HuH-7 (cell line): ENCODE measurements at regions not wholly inside any gene's neighbourhood (a gene's known extent, or its start where the extent isn't known, plus 50 kb on each side); places are given as distances from the start of the nearest gene placed in this dataset.
"Not testable (repeated sequence)": the region's sequence is repeated elsewhere in the genome, so short reads cannot be mapped to it uniquely, and the experiment has no call there.

ENCODE experiments used
- DNase-seq: peaks from one replicate; pipeline ENCODE4 v3.0.0; 2011; ENCODE audit warnings: low spot score

- no peak for DNase-seq
These were observed 457.0 kb downstream of the SPATA31D1 start for GRCh38 chr9:82445556-82445955.

GRCh38 chr9:82447343-82447742 is 458.8 kb downstream of the SPATA31D1 start:
- no peak for DNase-seq

DNA sequence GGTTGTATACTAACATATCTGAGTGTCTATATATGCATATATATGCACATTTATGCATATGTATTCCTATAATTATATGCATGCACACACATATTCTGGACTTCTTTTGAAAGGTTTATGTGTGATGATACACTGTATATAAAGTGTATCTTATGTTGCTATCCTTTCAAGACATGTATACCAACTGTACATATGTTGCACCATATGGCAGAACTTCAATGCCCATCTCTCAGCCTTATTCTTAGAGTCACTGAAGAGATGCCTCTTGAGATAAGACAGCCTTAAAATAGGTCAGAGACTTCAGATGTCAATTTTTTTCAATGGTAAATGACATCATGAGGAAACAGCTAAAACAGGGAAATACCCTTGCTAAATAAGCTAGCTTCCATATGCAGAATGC is 461.4 kb downstream of the SPATA31D1 start:
- no peak for DNase-seq

- DNase-seq = no peak
These were observed 466.1 kb downstream of the SPATA31D1 start for GRCh38 chr9:82454509-82455190.

GRCh38 chr9:82456642-82457041 is 468.1 kb downstream of the SPATA31D1 start:
- DNase-seq = no peak

- DNase-seq = no peak
These were observed 468.7 kb downstream of the SPATA31D1 start for GRCh38 chr9:82457298-82457697.

DNA sequence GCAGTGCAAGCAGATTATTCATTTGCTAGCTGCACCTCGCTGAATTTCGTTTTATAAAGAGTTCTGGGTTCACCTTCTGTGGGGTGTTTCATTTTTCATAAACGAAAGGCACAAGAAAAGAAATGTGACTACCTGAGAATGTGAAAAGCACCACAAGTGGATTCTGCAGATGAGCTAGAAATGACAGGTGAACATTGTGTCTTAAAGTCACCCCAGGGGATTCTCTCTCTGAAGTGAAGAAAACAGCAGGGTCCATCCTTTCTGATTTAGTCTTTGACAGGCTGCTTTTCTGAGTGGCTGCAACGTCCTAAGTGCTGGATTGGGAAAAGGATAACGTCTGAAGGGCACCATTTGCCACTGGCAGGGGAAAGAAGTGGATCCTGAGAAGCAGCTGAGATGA is 469.3 kb downstream of the SPATA31D1 start:
- DNase-seq = no peak

GRCh38 chr9:82458296-82458695 is 469.7 kb downstream of the SPATA31D1 start:
- DNase-seq = no peak

DNA sequence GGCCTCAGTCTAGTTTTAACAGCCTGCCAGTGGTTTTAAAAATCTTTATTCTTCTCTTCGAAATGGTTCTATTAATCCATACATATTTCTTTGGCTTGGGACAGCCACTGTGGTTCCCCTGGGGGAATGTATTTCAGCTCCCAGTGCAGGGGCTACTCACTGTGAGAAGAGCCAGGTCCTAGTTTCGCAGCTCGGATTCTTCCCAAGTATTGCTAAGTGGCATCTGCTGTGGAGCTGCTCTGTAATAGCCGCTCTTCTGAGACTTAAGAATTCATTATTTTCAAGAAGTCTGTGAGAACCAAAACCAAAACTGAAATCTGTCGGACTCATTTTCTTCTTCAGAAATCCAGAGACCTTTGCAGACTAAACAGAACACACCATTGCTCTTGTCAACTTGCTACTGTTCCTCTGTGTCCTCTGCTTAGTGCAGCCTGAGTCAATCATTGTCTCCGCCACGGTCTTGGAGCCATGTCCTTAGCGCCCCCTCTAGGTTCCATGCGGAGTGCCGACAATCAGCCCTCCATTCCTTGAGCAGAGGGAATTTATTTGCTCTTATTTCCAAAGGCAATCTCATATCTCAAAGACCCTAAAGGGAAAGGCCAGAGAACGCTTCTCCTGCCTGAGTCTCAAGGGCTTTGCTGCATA is 478.2 kb downstream of the SPATA31D1 start:
- DNase-seq = peak; percentile 21

- no peak for DNase-seq
These were observed 478.9 kb downstream of the SPATA31D1 start for GRCh38 chr9:82467436-82467835.

- DNase-seq = no peak
These were observed 485.7 kb downstream of the SPATA31D1 start for GRCh38 chr9:82474235-82474634.

DNA sequence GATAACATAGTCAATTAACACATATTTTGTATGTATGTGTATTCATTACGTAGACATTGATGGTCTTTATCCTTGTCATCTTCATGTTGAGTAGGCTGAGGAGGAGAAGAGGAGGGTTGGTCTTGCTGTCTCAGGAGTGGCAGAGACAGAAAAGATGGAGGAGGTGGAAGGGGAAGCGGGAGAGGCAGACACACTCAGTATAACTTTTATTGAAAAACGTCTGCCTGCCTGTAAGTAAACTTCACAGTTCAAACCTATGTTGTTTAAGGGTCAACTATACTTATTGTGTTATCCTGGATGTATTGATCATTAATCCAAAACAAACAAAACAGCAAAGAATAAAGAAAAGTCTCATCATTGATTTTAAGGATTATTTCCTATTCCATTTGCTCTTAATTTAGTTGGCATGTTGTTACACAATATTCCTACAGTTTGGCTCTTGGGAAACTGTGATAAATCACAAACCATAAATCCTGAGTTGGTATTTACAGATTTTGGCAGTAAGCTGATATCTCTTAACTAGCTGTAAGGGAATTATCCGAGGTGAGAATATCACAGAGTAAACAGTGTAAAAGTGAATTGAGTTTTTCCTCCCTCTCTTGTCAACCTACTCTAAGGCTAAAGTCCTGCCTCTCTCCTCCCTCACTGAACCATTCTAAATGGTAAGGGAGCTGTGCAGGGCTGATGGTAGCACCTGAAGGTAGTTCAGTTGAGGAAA is 487.2 kb downstream of the SPATA31D1 start:
- DNase-seq = peak; percentile 20

GRCh38 chr9:82480921-82481320 is 492.3 kb downstream of the SPATA31D1 start:
- DNase-seq = no peak

DNA sequence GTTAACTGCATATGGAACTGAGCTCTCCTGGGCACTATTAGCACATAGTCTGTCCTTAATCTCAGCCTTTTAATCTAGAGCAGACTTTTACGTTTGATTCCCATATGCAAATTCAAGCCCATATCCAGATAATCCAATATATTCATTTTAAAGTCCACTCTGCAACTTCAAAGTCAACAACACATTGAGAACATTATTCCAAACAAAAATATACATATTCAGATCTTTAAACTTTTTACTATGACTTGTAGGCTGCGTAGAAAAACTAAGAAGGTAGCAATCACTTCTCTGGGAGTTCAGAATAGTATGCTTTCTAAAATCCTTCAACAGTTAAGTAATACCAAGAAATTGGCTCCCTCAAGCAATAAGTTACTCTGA is 499.4 kb downstream of the SPATA31D1 start:
- no peak for DNase-seq

- DNase-seq = no peak
These were observed 500.0 kb downstream of the SPATA31D1 start for GRCh38 chr9:82488313-82489200.

DNA sequence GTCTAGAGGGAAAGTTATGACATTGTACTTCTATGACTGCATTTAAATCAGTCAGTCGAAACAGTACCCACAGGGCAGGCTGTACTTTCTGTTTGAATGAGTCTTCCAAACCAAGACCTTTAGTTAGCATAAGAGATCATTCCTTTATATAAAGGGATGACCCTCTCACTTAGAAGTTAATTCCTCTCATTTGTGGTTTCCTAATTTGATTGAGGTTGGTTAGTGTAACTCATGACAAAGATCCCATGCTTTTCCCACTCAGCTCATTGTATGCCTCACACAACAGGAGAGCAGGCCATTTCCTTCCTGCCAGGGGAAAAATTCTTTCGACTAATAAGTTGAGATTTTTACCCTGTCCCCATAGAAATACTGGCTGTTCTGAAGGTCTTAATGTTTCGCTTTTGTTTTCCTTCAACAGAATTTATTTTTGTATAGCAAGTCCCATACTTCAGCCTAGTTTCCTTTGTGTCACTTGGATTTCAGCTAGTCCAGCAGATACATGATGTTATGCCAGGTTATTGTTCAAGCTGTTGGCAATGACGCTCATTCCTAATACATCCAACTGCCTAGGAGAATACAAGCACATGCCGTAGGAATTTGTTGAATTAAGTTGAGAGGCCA is 500.7 kb downstream of the SPATA31D1 start:
- no peak for DNase-seq

DNA sequence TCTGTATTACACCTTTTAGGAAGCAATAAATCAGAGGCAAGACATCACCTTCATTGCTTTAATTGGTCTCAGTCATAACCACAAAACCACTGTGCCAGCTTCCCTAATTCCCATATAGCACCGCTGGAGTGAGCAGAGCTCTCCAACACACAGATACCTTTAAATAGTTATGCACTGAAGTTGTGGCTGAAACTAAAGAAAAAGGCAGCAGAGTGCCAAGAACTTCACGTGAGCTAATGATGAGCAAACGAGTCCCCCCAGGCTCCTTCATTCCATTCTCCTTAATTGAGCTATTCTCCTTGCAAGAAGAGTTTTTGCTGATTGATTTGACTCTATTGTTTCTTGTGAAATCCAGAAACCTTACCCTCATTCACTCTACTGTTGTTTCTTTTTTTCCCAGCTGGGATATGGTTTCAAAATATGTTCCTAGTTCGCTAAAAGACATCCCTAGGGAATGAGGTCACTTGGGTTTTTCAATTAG is 501.5 kb downstream of the SPATA31D1 start:
- DNase-seq = no peak

DNA sequence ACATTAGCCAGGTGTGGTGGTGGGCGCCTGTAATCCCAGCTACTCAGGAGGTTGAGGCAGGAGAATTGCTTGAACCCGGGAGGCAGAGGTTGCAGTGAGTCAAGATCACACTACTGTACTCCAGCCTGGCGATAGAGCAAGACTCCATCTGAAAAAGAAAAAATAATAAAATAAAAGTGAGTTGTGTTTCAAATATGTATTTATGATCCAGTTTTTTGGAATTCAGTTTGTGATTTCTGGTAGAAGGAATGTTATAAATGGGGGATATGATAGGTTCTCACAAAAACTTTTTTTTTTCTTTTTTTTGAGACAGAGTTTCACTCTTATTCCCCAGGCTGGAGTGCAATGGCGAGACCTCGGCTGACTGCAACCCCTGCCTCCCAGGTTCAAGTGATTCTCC is 502.2 kb downstream of the SPATA31D1 start:
- not testable (repeated sequence) for DNase-seq

DNA sequence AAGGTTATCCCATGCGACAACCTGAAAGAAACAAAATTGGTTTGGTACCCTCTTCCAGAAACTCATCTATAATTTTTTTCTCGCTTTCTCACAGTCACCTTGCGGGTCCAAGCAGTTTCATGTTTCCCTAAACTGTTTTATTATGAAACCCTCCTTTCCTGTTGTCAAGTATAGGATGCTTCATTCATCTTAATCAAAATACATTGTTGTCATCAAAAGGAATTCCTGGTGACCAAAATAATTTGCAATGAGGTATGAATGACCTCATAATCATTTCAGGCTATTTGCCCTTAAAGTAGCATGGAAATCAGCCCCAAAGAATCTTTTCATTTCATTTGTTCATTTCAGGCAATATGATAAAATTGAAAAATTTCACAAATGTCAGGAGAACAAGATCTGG is 503.0 kb downstream of the SPATA31D1 start:
- no peak for DNase-seq

GRCh38 chr9:82492274-82492673 is 503.7 kb downstream of the SPATA31D1 start:
- DNase-seq = no peak

DNA sequence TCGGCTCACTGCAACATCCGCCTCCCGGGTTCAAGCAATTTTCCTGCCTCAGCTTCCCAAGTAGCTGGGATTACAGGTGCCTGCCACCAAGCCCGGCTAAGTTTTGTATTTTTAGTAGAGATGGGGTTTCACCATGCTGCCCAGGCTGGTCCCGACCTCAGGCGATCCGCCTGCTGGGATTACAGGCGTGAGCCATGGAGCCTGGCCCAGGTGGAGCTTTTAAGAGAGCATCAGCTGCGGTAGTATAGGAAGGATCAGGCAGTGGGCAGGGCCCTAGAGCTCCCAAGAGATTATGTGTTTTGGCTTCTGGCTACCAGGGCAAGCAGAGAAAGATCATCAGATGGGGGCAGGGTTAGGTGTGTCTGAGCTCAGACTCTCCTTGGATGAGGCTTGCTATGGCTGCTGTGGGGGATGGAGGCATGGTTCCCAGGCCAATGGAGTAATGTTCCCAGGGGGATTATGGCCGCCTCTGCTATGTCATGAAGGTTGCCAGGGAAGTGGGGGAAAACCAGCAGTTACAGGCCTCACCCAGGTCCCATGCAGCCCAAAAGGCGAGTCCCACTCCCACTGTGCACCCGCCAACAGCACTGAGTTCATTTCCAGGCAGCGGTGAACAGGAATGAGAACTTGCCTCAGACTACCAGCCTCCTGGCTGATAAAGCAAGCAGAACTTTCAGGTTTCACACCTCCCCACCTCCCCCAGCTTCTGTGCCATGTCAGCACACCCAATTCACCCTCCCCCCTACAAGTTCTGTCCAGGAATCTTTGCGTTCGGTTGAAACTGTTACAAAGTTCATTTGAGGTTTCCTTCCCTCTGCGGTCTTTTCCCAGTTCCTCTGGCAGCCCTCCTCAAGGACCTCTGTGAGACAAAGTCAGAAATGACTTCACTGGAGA is 507.6 kb downstream of the SPATA31D1 start:
- DNase-seq = no peak
